ENCODE measurements at regions not wholly inside any gene's neighbourhood (a gene's known extent, or its start where the extent isn't known, plus 50 kb on each side); places are given as distances from the start of the nearest gene placed in this dataset.

DNA sequence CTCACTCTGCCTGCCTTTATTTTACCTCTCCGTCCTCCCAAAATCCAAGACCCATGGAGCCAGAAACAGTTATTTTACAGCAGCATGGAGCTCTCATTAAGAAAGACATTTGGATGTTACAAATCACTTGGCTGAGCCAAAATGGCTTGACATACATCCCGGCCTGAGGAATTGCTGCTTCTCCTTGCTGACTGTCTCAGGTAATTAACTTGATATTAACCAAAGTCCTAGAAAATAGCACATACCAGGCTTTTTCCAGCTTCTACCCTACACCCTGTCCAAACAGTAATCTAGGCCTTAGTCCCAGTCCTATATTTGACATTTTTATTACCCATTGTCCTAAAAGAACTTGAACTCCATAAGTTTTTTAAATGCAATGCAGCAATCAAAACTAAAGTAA lies 205.0 kb downstream of the TMX3 start:
- no peaks in the 10 kb centered on the region for H3K9me3 Mint-ChIP-seq

GRCh38 chr18:68507781-68508180 lies 207.1 kb downstream of the TMX3 start:
- Mint-ChIP-seq H3K36me3 (ENCODE audit: low read depth) (no peaks in the 10 kb centered on the region), H3K27ac (no peak overlapping the region), H3K9me3 (no peaks in the 10 kb centered on the region), H3K4me1 (ENCODE audit: low read depth) (no peaks in the 10 kb centered on the region), H3K4me3 (no peak overlapping the region), H3K27me3 (no peaks in the 10 kb centered on the region)
- ChIA-PET POLR2A (interaction anchor here (0.6 kb wide), 1 partner anchor 23 kb away, joined by 3 read pairs; no protein-coding TSS in a partner anchor), CTCF (no interaction called here)
- intact Hi-C loops (cut with micrococcal nuclease), result no loop called here
- TF ChIP-seq, protein P1, sequence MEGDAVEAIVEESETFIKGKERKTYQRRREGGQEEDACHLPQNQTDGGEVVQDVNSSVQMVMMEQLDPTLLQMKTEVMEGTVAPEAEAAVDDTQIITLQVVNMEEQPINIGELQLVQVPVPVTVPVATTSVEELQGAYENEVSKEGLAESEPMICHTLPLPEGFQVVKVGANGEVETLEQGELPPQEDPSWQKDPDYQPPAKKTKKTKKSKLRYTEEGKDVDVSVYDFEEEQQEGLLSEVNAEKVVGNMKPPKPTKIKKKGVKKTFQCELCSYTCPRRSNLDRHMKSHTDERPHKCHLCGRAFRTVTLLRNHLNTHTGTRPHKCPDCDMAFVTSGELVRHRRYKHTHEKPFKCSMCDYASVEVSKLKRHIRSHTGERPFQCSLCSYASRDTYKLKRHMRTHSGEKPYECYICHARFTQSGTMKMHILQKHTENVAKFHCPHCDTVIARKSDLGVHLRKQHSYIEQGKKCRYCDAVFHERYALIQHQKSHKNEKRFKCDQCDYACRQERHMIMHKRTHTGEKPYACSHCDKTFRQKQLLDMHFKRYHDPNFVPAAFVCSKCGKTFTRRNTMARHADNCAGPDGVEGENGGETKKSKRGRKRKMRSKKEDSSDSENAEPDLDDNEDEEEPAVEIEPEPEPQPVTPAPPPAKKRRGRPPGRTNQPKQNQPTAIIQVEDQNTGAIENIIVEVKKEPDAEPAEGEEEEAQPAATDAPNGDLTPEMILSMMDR (IDR thresholded peaks at IDR 0.05), result no peak
- no peak for DNase-seq
- ATAC-seq, result no peak

More for the DNA sequence above, 205.0 kb downstream of the TMX3 start:
- no peak for DNase-seq
- H3K27ac Mint-ChIP-seq, result no peak overlapping the region
- no peak overlapping the region for H3K4me3 Mint-ChIP-seq
- intact Hi-C loops (cut with micrococcal nuclease), result no loop called here
- H3K36me3 Mint-ChIP-seq (ENCODE audit: low read depth), result no peaks in the 10 kb centered on the region
- POLR2A ChIA-PET, result no interaction called here
- no peaks in the 10 kb centered on the region for H3K4me1 Mint-ChIP-seq (ENCODE audit: low read depth)
- H3K27me3 Mint-ChIP-seq, result no peaks in the 10 kb centered on the region
- TF ChIP-seq, protein P1 (IDR thresholded peaks at IDR 0.05), result no peak
- ATAC-seq, result no peak
- CTCF ChIA-PET, result no interaction called here

DNA sequence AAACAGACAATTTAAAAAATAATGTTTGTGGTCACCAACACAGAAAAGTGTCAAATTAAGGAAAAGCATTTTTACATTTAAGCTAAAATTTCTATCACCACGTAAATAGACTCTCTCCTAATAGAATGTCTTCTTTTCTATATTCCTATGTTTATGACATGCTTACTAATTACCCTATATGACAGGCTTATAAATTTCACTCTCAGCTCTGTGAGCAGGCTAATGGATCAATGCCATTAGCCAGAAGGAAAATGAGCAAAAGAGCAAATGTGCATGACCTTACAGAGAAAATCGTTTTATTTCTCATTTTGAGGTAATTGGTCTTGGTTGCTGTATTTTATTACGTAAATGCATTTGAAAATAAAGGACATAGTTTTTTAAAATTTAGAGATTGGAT lies 209.7 kb downstream of the TMX3 start:
- no peaks in the 10 kb centered on the region for H3K27me3 Mint-ChIP-seq
- TF ChIP-seq, protein P1 (IDR thresholded peaks at IDR 0.05), result no peak
- H3K4me3 Mint-ChIP-seq, result no peak overlapping the region
- H3K27ac Mint-ChIP-seq, result no peak overlapping the region
- ChIA-PET POLR2A (no interaction called here), CTCF (no interaction called here)
- DNase-seq (no peak), ATAC-seq (no peak)
- intact Hi-C loops (cut with micrococcal nuclease), result no loop called here
- no peaks in the 10 kb centered on the region for H3K36me3 Mint-ChIP-seq (ENCODE audit: low read depth)
- H3K4me1 Mint-ChIP-seq (ENCODE audit: low read depth), result no peaks in the 10 kb centered on the region
- no peaks in the 10 kb centered on the region for H3K9me3 Mint-ChIP-seq

- ChIA-PET POLR2A (no interaction called here), CTCF (no interaction called here)
- no peaks in the 10 kb centered on the region for H3K9me3 Mint-ChIP-seq
- no peaks in the 10 kb centered on the region for H3K4me1 Mint-ChIP-seq (ENCODE audit: low read depth)
- no peak overlapping the region for H3K27ac Mint-ChIP-seq
- intact Hi-C loops (cut with micrococcal nuclease), result no loop called here
- DNase-seq (no peak), ATAC-seq (no peak)
- H3K27me3 Mint-ChIP-seq, result no peaks in the 10 kb centered on the region
- TF ChIP-seq, protein P1 (IDR thresholded peaks at IDR 0.05), result no peak
- no peaks in the 10 kb centered on the region for H3K36me3 Mint-ChIP-seq (ENCODE audit: low read depth)
- no peak overlapping the region for H3K4me3 Mint-ChIP-seq
Observed at GRCh38 chr18:68504441-68505177, 210.3 kb downstream of the TMX3 start.

DNA sequence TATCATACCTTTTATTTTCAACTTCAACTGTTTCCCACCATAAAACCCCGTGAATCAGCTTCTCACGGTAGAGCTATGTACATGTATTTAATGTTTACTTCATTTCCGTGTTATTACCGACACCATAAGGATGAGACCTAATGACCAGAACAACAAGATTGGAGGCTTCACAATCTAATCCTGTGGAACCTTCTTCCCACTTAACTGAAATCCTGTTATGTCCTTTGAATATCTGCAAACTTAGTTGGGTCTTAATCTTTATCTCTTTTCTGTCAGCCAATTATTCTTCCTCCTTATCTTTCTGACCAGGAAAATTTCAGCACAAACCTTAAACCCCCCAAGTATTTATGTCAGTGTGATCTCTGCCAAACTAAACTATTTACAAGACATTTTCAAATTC lies 214.4 kb downstream of the TMX3 start:
- intact Hi-C loops (cut with micrococcal nuclease), result no loop called here
- no peak for ATAC-seq
- H3K4me1 Mint-ChIP-seq (ENCODE audit: low read depth), result no peaks in the 10 kb centered on the region
- H3K27me3 Mint-ChIP-seq, result no peaks in the 10 kb centered on the region
- ChIA-PET POLR2A (interaction anchor here (0.6 kb wide), 1 partner anchor 54 kb away, joined by 3 read pairs; no protein-coding TSS in a partner anchor), CTCF (no interaction called here)
- H3K36me3 Mint-ChIP-seq (ENCODE audit: low read depth), result no peaks in the 10 kb centered on the region
- DNase-seq, result no peak
- no peak overlapping the region for H3K27ac Mint-ChIP-seq
- TF ChIP-seq, protein P1 (IDR thresholded peaks at IDR 0.05), result no peak
- H3K9me3 Mint-ChIP-seq, result no peaks in the 10 kb centered on the region
- H3K4me3 Mint-ChIP-seq, result no peak overlapping the region

Data from activated CD8-positive, alpha-beta T cell treated with anti-CD3 and anti-CD28 coated beads for 36 hours (primary cell).